ENCODE measurements at regions not wholly inside any gene's neighbourhood (a gene's known extent, or its start where the extent isn't known, plus 50 kb on each side); places are given as distances from the start of the nearest gene placed in this dataset.

- no peak for TF ChIP-seq CTCF (IDR thresholded peaks at IDR 0.05; ENCODE audit: borderline replicate concordance, extremely low read depth, low read length, poor library complexity, severe bottlenecking)
- no peak for TF ChIP-seq EZH2 (IDR thresholded peaks at IDR 0.05; ENCODE audit: borderline replicate concordance, low read depth, low read length, severe bottlenecking)
These were observed 209.0 kb upstream of the SAMSN1 start for GRCh38 chr21:14755086-14755485.
